WERI-Rb-1 (cell line): ENCODE measurements at regions not wholly inside any gene's neighbourhood (a gene's known extent, or its start where the extent isn't known, plus 50 kb on each side); places are given as distances from the start of the nearest gene placed in this dataset.

Experiments
- DNase-seq: peaks from one replicate; pipeline ENCODE4 v3.0.0-alpha.2; 2020
- H3K27ac ChIP-seq: fragments of 250-450 bp; sonication (Bioruptor Pico); 2 replicates; pipeline ENCODE4 v1.5.1; 2020; ENCODE audit warnings: mild to moderate bottlenecking, moderate library complexity
- H3K27me3 ChIP-seq: fragments of 250-450 bp; sonication (Bioruptor Pico); 2 replicates; pipeline ENCODE4 v1.5.1; 2021; ENCODE audit warnings: mild to moderate bottlenecking, low read depth, moderate library complexity; ENCODE audit not compliant: insufficient read depth, severe bottlenecking
- H3K36me3 ChIP-seq: fragments of 250-450 bp; sonication (Bioruptor Pico); 2 replicates; pipeline ENCODE4 v1.5.1; 2020; ENCODE audit warnings: mild to moderate bottlenecking, moderate library complexity
- H3K4me3 ChIP-seq: 2 replicates; pipeline ENCODE4 v1.5.1; 2011; ENCODE audit warnings: low read depth, mild to moderate bottlenecking, control low read depth, low read length
- H3K9me3 ChIP-seq: fragments of 250-450 bp; sonication (Bioruptor Pico); 2 replicates; pipeline ENCODE4 v1.5.1; 2021; ENCODE audit warnings: mild to moderate bottlenecking, moderate library complexity; ENCODE audit not compliant: severe bottlenecking
- CTCF ChIP-seq: IDR thresholded peaks from 2 replicates; pipeline ENCODE4 v1.5.1; 2011; ENCODE audit warnings: low read depth, mild to moderate bottlenecking, control low read depth, inconsistent platforms, low read length

GRCh38 chr15:38048001-38048455 lies 113.6 kb downstream of the TMCO5A start:
- no peak for TF ChIP-seq CTCF
- H3K4me3 ChIP-seq = no peak overlapping the region
- H3K27me3 ChIP-seq = peaks cover 4% of the 10 kb centered on the region
- no peak for DNase-seq
- H3K27ac ChIP-seq = no peak overlapping the region
- H3K9me3 ChIP-seq = no peaks in the 10 kb centered on the region
- H3K36me3 ChIP-seq = no peaks in the 10 kb centered on the region

- DNase-seq = no peak
- H3K36me3 ChIP-seq = no peaks in the 10 kb centered on the region
- H3K9me3 ChIP-seq = no peaks in the 10 kb centered on the region
- H3K4me3 ChIP-seq = no peak overlapping the region
- no peak overlapping the region for H3K27ac ChIP-seq
- peaks cover 4% of the 10 kb centered on the region for H3K27me3 ChIP-seq
- TF ChIP-seq CTCF = no peak
These were observed 115.5 kb downstream of the TMCO5A start for GRCh38 chr15:38049891-38050290.

GRCh38 chr15:38050529-38051448 lies 116.3 kb downstream of the TMCO5A start:
- no peak for TF ChIP-seq CTCF
- Histone ChIP-seq H3K27ac (no peak overlapping the region), H3K4me3 (no peak overlapping the region), H3K9me3 (no peaks in the 10 kb centered on the region), H3K36me3 (no peaks in the 10 kb centered on the region), H3K27me3 (peaks cover 4% of the 10 kb centered on the region)
- DNase-seq = no peak

- H3K27ac ChIP-seq = no peak overlapping the region
- H3K4me3 ChIP-seq = no peak overlapping the region
- DNase-seq = no peak
- no peak for TF ChIP-seq CTCF
- H3K9me3 ChIP-seq = no peaks in the 10 kb centered on the region
- H3K36me3 ChIP-seq = no peaks in the 10 kb centered on the region
- no peaks in the 10 kb centered on the region for H3K27me3 ChIP-seq
These were observed 118.8 kb downstream of the TMCO5A start for GRCh38 chr15:38053205-38053604.

GRCh38 chr15:38053776-38054175 lies 119.3 kb downstream of the TMCO5A start:
- TF ChIP-seq CTCF = no peak
- Histone ChIP-seq H3K27ac (no peak overlapping the region), H3K9me3 (no peaks in the 10 kb centered on the region), H3K27me3 (no peaks in the 10 kb centered on the region), H3K36me3 (no peaks in the 10 kb centered on the region), H3K4me3 (no peak overlapping the region)
- DNase-seq = no peak
